ENCODE measurements at regions not wholly inside any gene's neighbourhood (a gene's known extent, or its start where the extent isn't known, plus 50 kb on each side); places are given as distances from the start of the nearest gene placed in this dataset.
"Not testable (repeated sequence)": the region's sequence is repeated elsewhere in the genome, so short reads cannot be mapped to it uniquely, and the experiment has no call there.

- DNase-seq, result no peak
Measured at GRCh38 chr10:109727436-109727835, 195.9 kb downstream of the XPNPEP1 start.

DNA sequence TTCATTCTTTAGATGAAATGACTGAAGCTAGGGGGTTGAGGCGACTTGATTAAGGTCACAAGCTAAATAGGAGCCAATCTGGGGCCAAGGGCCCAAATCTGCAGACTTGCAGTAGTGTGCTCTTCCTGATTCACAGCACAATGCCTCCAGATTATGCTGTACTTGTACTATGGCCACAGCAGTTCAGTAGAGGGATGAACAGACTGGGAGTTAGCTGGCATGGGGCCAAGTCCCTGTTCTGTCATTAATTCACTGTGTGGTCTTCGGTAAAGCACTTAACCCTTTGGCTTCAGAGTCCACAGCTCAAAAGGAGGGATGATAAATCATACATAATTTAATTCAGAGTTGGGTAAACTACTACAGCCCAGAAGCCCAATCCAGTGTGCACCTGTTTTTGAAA is 196.8 kb downstream of the XPNPEP1 start:
- DNase-seq, result no peak

GRCh38 chr10:109723305-109723704 is 200.0 kb downstream of the XPNPEP1 start:
- DNase-seq, result no peak

- no peak for DNase-seq
Measured at GRCh38 chr10:109721453-109722064, 201.8 kb downstream of the XPNPEP1 start.

DNA sequence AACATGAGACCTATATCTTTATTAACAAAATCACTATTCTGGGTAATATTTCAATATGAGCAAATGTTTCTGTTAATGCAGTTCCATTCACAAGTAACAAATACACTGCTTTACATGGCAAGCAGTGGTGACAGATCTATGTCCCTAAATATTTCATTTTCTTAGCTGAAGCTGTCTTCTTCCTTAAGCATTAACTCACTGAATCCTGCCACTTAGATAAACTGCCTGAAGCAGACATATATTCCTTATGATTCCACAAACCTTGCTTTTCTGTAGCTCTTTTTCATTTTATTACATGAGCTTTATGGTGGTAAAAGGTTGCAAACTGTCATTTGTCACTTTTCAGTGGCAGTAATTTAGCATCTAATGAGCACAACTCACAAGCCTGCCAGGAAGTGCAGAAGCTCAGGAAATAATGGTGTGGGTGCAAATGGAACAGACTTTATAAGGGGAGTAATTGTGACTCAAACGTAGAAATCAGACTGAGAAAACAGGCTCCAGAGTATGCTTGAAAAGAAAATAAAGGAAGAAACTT is 217.2 kb downstream of the XPNPEP1 start:
- no peak for DNase-seq

- DNase-seq, result no peak
Measured at GRCh38 chr10:109701633-109702215, 221.6 kb downstream of the XPNPEP1 start.

GRCh38 chr10:109698882-109699664 is 224.2 kb downstream of the XPNPEP1 start:
- DNase-seq, result no peak

DNA sequence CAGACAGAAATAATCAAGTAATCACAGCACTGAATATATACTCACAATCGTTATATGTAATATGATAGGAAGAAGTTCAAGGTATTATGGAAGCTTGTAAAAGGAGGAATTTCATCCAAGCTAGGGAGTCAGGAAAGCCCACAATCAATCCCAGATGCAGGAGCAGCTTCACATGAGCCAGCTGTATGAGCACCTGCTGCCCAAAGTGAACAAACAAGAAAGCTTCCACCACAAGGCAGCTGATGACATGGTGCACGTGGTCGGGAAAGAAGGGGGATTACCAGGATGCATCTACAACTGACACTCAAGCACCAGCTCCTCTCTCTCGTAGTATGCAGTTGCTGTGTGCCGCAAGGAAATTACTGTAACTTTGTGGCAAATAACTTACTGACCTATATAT is 225.2 kb downstream of the XPNPEP1 start:
- no peak for DNase-seq

- DNase-seq, result no peak
Measured at GRCh38 chr10:109696981-109697775, 226.1 kb downstream of the XPNPEP1 start.

GRCh38 chr10:109696462-109696861 is 226.8 kb downstream of the XPNPEP1 start:
- DNase-seq, result no peak

GRCh38 chr10:109695988-109696387 is 227.3 kb downstream of the XPNPEP1 start:
- DNase-seq, result no peak

GRCh38 chr10:109689785-109690184 is 233.5 kb downstream of the XPNPEP1 start:
- DNase-seq, result no peak

- no peak for DNase-seq
Measured at GRCh38 chr10:109679478-109679877, 243.8 kb downstream of the XPNPEP1 start.

GRCh38 chr10:109678857-109679256 is 244.5 kb downstream of the XPNPEP1 start:
- DNase-seq, result no peak

- no peak for DNase-seq
Measured at GRCh38 chr10:109676703-109677102, 246.6 kb downstream of the XPNPEP1 start.

- DNase-seq, result no peak
Measured at GRCh38 chr10:109668703-109669102, 254.6 kb downstream of the XPNPEP1 start.

- DNase-seq, result no peak
Measured at GRCh38 chr10:109668154-109668665, 255.1 kb downstream of the XPNPEP1 start.

GRCh38 chr10:109665321-109665720 is 258.0 kb downstream of the XPNPEP1 start:
- no peak for DNase-seq

DNA sequence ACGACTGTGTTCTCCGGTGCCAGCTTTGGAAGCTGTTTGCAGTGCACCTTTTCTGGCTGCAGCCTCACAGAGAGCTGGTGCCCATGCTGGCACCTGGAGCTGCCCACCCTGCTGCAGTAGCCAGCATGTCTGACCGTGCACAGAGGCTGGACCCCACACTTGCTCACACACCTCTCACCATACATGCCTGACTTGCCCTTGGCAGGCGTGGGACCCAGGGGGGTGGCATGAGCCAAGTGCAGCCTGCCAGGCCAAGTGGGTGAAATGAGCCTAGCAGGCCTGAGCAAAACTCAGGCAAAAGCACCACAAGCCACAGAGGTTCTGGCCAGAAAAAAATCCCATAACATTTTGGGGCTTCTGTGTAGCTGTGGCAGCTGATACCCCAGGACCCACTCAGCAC is 258.8 kb downstream of the XPNPEP1 start:
- no peak for DNase-seq

- DNase-seq, result no peak
Measured at GRCh38 chr10:109663122-109663521, 260.2 kb downstream of the XPNPEP1 start.

DNA sequence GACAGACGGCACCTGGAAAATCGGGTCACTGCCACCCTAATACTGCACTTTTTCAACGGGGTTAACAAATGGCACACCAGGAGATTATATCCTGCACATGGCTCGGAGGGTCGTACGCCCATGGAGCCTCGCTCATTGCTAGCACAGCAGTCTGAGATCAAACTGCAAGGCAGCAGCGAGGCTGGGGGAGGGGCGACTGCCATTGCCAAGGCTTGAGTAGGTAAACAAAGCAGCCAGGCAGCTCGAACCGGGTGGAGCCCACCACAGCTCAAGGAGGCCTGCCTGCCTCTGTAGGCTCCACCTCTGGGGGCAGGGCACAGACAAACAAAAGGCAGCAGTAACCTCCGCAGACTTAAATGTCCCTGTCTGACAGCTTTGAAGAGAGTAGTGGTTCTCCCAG is 270.7 kb downstream of the XPNPEP1 start:
- DNase-seq, result not testable (repeated sequence)

GRCh38 chr10:109650228-109650627 is 273.1 kb downstream of the XPNPEP1 start:
- DNase-seq, result no peak

- no peak for DNase-seq
Measured at GRCh38 chr10:109647627-109648026, 275.7 kb downstream of the XPNPEP1 start.

Data from femur (tissue), 1 donor.